ENCODE measurements at regions not wholly inside any gene's neighbourhood (a gene's known extent, or its start where the extent isn't known, plus 50 kb on each side); places are given as distances from the start of the nearest gene placed in this dataset.

DNA sequence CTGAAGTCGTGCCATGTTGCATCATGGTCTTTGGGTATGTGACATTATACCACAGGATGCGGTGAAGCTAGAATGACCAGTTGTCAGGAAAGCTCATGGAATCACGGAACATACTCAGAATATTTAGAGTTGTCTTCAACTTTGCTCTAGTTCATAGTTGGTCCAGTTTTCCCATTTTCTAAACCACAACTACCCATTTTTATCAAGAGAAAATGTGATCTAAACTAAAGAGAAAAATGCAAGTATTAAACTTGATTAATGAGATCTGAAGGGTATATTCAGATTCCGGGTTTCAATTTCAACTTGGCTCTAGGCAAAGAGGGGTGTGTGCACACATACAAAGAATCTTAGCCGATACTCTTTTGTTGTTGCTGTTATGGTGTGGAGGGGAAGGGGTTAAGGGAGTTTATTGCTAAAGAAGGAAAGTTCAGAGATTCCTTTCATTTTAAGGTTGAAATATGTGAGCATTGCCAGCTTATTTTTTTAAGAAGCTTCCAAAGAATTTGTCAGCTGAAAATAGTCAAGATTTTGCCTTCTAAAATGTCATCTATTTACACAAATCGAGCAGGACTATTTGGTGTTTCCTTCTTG lies 516.6 kb upstream of the ZEB2 start:
- DNase-seq (ENCODE audit: low read depth, low spot score), result no peak

DNA sequence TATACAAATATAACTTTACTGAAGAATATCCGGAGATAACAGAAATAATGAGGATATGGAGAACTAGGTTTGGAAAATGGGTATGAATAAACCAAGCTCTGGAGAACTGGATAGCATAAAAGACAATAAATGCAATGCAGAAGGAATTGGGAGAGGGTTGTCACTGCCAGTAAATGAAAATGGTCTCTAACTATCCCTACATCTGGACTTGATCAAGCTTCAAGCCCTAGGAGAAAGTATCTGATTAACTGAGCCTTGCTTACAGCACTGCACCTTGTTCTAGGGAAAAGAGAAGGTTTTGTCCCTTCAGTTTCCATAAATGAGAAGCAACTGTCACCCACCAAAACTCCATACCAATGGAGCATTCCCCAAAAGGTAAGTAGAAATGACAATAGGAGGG lies 514.6 kb upstream of the ZEB2 start:
- no peak for DNase-seq (ENCODE audit: low read depth, low spot score)

DNA sequence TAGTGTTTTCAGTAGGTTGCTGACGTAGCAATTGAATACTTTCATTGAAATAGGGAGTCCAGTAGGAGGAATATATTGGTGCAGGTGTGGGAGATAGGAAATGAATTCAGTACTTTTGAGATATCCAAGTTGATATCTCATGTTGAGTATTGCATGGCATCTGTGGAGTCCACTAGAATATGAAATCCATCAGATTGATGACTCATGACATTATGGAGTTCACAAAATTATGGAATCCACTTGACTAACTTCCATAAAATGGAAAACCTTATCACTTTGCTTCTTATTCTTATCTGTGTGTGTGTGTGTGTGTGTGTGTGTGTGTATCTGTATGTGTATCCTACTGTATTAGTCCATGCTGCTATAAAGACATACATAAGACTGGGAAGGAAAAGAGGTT lies 513.5 kb upstream of the ZEB2 start:
- DNase-seq (ENCODE audit: low read depth, low spot score), result no peak

DNA sequence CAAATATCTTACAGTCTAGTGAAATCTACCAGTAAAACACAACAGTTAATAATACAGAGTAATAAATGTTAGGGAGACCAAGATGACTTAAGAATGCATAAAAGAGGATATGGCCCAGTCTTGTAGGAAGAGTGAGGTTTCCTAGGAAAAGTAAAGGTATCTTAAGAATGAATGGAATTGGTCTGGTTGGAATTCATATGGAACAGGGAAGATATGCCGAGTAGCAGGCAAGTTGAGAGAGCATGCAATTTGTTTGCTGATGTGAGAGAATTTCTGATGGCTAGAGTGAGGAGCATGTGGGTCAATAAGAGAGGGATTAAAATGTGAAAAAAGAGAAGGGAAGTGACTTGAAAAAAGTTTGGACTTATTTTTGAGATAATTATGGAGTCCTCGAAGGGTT lies 512.9 kb upstream of the ZEB2 start:
- DNase-seq (ENCODE audit: low read depth, low spot score), result no peak

DNA sequence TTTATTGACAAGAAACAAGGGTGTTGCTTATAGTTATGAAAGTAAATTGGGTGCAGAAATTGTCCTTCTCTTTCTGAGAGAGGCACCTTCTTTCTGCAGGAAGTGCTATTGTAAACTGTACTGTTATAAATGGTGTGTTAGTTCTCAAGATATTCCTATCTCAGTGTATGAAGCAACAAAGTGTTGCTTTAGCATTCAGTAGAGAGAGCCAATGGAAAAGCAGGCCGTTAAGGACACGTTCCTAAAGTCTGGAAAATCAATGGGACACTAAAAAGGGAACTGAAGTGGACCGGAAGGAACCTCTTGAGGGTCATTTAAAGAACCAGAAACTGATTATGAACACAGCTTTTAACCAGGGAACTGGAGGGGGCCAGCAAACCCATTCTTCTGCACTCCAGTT lies 510.0 kb upstream of the ZEB2 start:
- DNase-seq (ENCODE audit: low read depth, low spot score), result no peak

DNA sequence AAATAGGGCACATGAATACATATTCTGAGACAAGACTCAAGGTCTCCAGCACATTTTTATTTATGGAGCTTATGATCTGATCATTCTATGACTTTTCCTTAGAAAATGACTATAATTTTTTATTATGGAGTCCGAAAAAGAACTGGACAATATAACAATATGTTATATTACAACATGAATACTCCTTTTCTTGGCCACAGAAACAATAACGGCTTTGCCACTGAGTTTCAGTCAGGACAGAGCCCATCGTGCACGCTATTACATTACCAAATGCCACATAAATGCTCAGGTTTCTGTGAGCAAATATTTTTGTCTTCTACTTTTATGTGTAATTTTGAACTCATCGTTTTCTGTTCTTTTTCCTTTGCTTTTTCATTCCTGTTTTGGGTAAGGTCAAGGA lies 509.2 kb upstream of the ZEB2 start:
- DNase-seq (ENCODE audit: low read depth, low spot score), result no peak

DNA sequence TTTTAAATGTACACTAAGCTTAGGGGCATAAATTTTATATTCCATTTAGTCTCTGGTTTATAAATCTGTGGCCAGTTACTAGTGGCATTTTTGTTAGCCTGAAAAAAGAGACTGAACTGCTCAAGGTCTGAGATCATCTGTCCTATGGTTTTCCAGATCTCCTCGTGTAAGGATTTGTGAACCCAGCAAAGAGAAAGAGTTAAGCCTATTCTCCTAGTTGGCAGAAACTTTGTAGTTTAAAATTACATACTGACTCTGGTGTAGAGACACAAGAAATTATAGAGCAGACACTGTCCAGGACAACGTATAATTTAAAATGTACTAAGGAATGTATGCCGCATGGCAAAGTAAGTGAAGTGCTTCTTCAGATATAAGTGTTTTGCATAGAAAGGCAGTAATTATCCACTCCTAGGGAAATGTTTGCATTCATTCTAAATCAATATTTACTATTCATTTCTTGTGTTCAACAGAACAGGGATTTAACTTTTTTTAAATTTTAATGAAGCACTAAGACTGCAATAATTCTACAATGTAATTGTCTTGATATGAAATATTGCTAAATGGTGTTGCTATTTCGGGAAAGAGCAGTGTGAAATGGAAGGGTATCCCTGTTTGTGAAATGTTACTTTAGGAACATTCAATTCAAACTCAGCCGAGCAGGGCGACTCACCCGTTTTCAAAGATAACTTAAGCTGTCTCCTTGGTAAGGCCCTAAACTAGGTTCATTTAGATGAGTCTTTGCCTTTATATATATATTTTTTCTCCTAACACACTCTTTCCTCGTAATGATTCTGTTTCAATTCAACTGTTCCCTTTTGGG lies 508.4 kb upstream of the ZEB2 start:
- DNase-seq (ENCODE audit: low read depth, low spot score), result no peak

DNA sequence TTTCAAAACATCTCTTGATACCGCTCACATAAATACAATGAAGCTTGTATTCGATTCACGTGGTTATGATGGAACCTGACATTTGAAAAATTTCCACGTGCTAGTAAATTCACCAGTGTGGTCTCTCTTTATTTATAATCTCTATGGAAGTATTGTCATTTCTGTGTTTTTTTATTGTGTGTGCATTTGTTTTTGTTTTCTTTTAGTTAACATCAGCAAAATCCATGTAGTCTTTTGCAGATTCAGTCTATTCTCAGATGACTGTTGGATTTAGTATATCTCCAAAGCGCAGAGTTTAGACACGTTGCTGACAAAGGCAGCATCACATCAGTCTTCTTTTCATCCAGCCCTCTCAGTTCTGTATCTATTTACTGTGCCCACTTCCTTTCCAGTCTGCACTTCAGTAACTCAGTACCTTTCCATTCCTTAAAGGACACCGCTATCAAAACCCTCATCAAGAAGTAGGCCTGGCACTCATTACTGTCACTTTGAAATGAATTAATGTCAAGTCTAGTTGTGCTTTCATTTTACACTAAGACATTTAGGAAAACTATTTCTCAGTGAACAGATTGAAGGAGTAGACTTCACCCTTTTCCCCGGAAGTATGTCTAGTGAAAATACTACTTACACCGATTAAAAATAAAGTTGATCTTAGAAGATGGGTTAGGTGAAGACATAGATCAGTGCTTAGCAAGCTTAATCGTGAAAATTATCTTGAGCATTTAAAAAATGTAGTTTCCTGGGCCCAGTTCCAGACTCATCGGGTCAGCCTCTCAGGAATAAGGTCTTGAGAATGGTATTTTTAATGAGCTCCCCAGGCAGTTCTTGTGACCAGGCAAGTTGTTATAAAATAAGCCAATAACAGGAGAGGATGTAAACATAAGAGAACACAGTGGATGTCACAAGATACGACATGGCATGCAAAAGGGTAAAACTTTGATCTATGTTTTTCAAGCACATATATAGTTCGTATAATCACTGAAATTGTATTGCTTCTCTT lies 506.8 kb upstream of the ZEB2 start:
- DNase-seq (ENCODE audit: low read depth, low spot score), result no peak

DNA sequence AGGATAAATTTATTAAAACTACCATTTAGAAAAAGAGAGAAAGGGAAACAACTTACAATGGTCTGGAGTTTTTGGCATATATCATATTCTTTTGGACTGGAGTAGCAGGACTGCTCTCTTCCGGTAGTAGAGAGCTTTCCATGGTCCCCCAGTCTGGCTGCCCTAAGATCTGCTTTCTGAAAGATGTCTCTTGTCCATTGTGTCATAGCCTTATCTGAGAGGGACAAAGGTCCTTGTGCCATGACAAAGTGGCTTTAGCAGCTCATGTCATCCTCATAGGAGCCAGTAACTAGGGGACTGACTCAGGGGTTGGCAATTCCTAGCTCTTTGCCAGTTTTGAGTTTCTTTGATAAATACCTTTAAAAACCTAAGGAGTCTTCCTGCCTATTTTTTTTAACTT lies 505.5 kb upstream of the ZEB2 start:
- no peak for DNase-seq (ENCODE audit: low read depth, low spot score)

DNA sequence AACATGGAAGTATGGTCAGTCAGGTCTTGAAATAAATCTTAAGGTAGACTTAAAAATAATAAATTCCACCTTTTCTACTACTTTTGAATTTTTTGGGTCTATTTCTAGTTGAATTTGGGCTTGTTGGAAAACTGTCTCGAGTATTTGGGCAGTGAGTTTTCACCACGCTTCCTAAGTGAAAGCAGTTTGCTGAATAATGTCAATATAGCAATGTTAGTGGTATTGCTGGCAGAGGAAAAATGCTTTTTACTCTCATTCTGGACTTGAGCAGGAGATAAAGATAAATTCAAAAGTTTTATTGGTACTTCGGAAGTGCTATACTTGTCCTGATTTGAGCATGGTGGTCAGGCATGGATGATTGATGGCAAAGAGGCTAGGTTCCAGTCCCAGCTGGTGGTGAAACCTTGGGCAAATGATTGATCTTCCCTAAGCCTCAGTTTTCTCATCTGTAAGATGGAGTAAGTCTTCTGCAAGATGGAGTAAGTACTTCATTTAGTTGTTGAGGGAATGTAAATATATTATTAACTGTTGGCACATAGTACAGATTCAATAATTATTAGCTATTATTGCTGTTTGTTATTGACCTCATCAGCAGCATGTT lies 503.5 kb upstream of the ZEB2 start:
- no peak for DNase-seq (ENCODE audit: low read depth, low spot score)

DNA sequence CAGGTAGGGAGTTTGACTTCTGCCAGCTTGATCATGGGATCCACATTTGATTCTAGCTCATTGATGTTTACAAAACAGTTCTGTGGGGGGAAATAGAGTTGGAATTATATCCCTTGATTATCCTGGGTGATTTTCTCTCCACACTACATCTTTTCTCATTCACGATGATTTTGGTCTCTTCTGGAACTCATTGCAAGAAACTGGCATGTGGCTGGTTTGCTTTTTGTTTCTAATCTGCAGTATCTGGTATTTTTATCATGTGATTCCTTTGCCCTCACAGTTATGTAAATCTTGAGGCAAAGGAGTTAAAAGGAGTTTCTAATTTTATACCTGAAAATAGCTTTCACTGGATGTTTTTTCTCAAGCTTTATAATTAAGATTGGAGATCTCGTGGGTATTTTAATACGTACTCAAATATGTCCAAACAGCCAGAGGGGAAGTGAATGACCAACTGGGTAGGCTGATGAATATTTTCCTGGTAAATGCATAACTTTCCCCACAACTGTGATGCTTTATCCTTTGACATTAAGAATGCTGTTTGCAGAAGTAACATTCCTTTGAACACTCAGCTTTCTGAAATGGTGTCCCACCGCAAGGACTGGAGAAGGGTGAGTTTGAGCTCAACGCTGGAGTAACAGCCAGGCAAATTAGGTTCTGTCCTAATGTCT lies 502.9 kb upstream of the ZEB2 start:
- DNase-seq (ENCODE audit: low read depth, low spot score), result no peak

DNA sequence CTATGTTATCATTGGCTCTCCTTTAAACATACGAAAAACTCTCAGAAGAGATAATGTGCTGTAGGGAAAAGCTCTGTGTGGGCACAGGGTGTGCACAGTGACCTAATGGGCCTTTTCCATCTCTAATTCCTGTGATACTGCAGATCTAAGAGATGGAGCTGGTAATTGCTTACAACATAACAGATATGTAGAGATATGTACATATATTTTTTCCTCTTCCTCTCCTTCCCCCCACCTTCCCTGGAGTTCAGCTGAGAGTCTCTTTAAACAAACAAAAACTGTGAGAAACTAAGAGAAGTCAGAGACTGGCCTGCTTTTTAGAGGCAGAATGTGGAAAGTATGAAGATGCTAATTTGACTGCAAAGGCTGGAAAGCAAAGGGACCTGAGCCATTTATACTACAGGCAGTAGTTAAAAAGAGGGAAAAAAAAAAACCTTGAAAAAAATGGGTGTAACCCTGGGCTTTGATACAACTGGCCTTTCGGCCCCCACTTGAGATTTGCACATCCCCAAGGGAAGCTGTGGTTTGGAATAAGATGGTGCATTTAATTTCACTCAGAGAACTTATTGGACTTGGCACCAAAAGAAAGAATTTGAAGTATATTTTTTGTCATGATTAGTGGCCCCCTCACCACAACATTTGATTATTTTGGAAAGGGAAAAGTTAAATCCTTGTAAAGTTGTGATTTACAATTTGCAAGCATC lies 502.2 kb upstream of the ZEB2 start:
- no peak for DNase-seq (ENCODE audit: low read depth, low spot score)

DNA sequence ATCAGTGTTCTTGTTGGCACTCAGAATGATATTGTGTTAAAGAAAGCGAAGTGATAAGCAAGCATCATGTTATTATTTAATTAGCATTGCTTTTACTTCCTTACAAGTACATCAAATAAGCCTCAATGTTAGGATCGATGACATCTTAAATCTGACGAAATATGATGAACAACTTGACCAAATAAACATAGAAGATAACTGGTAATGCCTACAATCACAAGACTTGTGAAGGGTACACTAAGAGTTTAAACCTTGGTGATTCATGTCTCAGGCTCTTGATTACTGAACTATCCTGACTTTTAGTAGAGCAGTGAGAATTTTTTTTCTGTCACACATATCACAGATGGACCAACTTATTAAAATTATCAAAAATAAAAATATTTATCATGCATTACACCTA lies 500.8 kb upstream of the ZEB2 start:
- DNase-seq (ENCODE audit: low read depth, low spot score), result no peak

DNA sequence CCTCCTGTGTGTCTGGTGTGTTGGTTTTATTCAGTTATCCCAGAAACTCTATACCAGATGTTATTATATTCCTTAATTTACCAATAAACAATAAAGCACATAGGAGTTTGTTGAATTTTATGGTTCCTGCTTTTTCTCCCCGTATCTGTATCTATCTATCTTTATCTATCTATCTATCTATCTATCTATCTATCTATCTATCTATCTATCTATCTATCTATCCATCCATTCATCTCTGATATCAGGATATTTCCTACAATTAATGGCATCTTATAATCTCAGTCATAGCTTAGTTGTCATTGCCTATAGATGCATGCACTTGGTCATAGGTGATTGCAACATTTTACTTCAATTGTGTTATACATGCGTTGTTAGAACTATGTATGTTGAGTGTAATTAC lies 500.2 kb upstream of the ZEB2 start:
- DNase-seq (ENCODE audit: low read depth, low spot score), result no peak

DNA sequence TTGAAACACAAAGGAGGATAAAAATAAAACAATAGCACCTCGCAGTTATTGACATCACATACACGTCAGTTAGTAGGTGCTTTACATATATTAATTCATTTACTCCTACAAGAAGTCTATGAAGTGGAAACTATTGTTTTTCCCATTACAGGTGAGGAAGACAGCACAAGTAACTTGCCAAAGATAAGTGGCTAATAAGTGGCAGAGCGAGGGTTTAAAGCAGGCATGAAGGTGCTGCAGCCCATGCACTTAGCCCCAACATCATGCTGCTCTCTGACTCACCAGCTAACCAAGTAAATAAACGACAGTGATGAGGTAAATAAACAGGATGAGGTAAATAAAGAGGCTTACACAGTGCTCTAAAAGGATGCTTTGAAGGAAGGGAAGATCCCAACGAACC lies 498.6 kb upstream of the ZEB2 start:
- no peak for DNase-seq (ENCODE audit: low read depth, low spot score)

DNA sequence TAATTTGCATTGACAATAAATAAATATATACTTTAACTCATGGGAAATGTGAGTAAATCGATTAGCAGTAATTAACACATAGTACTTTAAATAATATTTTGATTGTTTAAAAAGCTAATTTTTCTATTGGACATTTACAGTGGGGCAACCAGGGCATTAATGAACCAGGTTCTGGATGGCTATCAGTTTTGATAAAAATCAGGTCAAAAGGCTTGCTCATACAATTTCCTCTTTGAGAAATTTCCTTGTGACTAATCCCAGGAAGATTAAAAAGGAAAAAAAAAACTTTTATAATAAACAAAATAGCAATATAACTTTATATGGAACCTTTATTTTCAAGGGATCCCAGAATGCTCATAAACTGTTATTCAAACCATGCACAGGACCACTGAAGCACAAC lies 497.2 kb upstream of the ZEB2 start:
- DNase-seq (ENCODE audit: low read depth, low spot score), result no peak

DNA sequence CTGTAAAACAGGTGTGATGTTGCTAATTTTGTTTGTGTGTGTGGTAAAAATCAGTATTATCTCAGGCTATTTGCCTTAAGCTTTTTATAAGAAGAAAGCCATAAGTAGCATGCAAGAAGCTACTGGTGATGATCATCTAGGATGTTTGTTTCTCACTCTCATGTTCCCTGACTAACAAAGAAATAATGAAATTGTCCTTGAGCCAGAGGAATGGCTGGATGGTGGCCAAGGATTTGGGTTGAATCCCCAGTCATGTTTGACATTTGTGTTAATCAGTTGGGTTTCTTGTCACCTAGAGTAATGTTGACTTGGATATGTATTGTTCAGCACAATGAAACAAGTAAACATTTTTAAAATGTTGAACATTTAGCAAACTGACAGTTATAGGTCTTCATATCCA lies 496.8 kb upstream of the ZEB2 start:
- DNase-seq (ENCODE audit: low read depth, low spot score), result no peak

DNA sequence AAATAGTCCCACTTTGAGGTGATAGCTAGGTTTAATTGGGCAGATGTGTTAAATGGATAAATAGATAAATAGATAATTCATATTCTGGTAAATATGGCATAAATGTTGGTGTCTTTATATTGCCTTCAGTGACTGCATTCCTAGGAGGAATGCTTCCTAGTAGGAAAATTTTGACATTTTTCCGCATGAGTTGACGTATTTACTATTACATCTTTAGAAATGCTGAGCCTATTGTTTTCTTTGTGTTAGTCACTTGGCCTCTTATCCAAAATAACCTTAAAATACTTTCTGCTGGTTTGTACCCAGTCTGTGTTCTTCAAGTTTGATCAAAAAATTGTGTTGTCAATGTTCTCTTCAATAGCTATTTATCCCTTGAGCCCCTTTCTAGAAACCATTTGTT lies 495.6 kb upstream of the ZEB2 start:
- DNase-seq (ENCODE audit: low read depth, low spot score), result no peak

DNA sequence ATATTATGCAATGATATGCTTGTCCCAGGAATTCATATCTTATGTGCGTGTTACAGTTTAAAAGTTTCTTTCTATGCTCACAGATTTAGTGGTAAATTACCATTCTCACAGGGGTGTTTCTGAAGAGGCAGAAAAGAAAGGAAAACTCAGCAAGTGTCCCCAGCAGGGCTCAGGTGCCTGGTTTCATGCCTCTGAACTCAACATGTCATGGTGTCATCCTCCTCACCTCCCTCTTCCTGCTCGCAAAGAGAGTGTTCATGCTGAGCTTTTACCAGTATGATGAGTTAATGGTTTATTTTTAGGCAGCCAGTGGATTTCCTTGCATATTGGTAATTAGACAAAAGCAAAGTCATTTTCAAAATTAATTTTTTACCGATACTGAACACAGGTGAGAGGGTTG lies 492.9 kb upstream of the ZEB2 start:
- no peak for DNase-seq (ENCODE audit: low read depth, low spot score)

DNA sequence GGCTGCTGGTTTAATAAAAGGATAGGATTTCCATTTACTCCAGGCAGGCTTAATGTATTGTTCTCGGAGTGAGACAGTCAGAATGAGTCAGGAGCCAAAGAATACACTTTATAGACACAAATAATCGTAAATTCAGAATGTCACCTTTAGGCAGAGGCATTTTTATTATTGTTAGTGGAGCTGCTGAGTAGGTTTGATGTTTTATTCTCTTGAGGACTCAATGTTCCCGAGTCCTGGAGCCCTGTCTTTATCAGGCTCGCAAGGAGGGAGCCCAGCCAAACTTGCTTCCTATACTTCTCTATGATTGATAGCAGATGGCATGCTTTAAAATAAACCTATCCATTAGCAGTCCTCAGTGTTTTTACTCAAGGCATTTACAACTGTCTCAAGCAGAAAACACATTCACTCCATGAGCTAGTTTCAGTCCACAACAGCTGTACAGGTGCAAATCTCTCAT lies 492.3 kb upstream of the ZEB2 start:
- DNase-seq (ENCODE audit: low read depth, low spot score), result no peak

DNA sequence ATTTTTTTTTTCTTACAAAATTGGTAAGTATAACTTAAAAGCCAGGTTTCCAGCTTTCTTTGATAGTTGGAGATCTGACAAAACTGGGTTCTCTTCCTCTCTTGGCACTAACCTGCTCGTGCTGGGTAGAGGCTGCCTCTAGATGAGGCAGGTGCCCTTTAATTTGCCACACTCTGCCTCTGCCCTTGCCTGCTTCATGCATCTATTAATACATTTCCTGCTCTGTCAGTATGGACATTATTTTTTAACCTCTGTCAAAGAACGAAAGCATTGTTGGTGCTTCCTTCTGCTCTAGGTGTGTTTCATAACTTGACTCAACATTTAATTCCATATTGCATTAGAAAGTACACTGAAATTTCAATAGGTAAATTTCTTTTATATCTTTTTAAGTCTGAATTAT lies 490.7 kb upstream of the ZEB2 start:
- DNase-seq (ENCODE audit: low read depth, low spot score), result no peak
